H1 (cell line): ENCODE measurements at regions not wholly inside any gene's neighbourhood (a gene's known extent, or its start where the extent isn't known, plus 50 kb on each side); places are given as distances from the start of the nearest gene placed in this dataset.
A peak's percentile ranks its signal among the peaks of the same experiment; 100 is the strongest.

Source experiments
- CTCF ChIA-PET: fragments of 300-600 bp; sonication (Branson Sonifier 250); formaldehyde crosslinking; loops from one replicate; lab custom pipeline; 2021; ENCODE audit not compliant: partially characterized antibody; lab: Charles Lee
- POLR2A ChIA-PET: fragments of 300-600 bp; sonication (Branson Sonifier 250); formaldehyde crosslinking; loops from one replicate; lab custom pipeline; 2021; ENCODE audit warnings: inconsistent platforms; ENCODE audit not compliant: partially characterized antibody; lab: Charles Lee
- DNase-seq, 2 experiments: peaks; one replicate each; pipeline versions ENCODE4 v3.0.0 to v3.0.0-alpha.2; 2010 to 2022; ENCODE audit warnings: low spot score in 2 of 2, low read depth in 1 of 2, mixed read lengths in 1 of 2
- FAIRE-seq: peaks from 2 replicates; lab custom pipeline; 2011; peaks lifted over from hg19 to GRCh38; lab: Jason Lieb, UNC
- H2AFZ ChIP-seq: 2 replicates; pipeline ENCODE4 v1.8.1; 2012; ENCODE audit warnings: low read length, inconsistent platforms
- H2AK5ac ChIP-seq: 2 replicates; pipeline ENCODE4 v1.6.1; 2013; ENCODE audit warnings: low read depth, low read length
- H2BK120ac ChIP-seq: replicated peaks from 2 replicates; pipeline ENCODE3; 2013; ENCODE audit warnings: low read depth, low read length, inconsistent platforms
- H2BK12ac ChIP-seq: 2 replicates; pipeline ENCODE4 v1.6.1; 2013; ENCODE audit warnings: low read depth, low read length
- H2BK15ac ChIP-seq: 2 replicates; pipeline ENCODE4 v1.6.1; 2013; ENCODE audit warnings: low read length
- H2BK20ac ChIP-seq: 2 replicates; pipeline ENCODE4 v1.6.1; 2013; ENCODE audit warnings: low read length
- H2BK5ac ChIP-seq: 2 replicates; pipeline ENCODE4 v1.6.1; 2013; ENCODE audit warnings: low read depth, low read length
- H3K14ac ChIP-seq: 2 replicates; pipeline ENCODE4 v1.6.1; 2013; ENCODE audit warnings: inconsistent platforms; ENCODE audit not compliant: insufficient read length
- H3K18ac ChIP-seq: 2 replicates; pipeline ENCODE4 v1.6.1; 2013; ENCODE audit warnings: low read length; ENCODE audit errors: extremely low read depth
- H3K23ac ChIP-seq: 2 replicates; pipeline ENCODE4 v1.6.1; 2013; ENCODE audit warnings: inconsistent platforms; ENCODE audit not compliant: insufficient read length
- H3K23me2 ChIP-seq: 2 replicates; pipeline ENCODE4 v1.6.1; 2013; ENCODE audit warnings: low read depth, low read length
- H3K27ac ChIP-seq: 2 replicates; pipeline ENCODE4 v1.6.1; 2011; ENCODE audit warnings: low read depth, low read length, inconsistent platforms
- H3K27me3 ChIP-seq, 4 experiments: replicated peaks in 1 of 4; 1 replicate in 1 of 4; 2 replicates in 3 of 4; pipeline versions ENCODE4 v1.6.1 to v1.8.1; 2011 to 2013; ENCODE audit warnings: low read length in 3 of 4, mild to moderate bottlenecking in 3 of 4, inconsistent platforms in 2 of 4, mixed read lengths in 2 of 4, moderate library complexity in 1 of 4; ENCODE audit not compliant: control insufficient read depth in 3 of 4, insufficient read depth in 3 of 4; ENCODE audit errors: extremely low read depth in 1 of 4
- H3K36me3 ChIP-seq, 4 experiments: 2 replicates each; pipeline versions ENCODE4 v1.6.1 to v1.8.1; 2011 to 2013; ENCODE audit warnings: mild to moderate bottlenecking in 4 of 4, low read length in 3 of 4, moderate library complexity in 2 of 4, control low read depth in 1 of 4, inconsistent platforms in 1 of 4; ENCODE audit not compliant: insufficient read depth in 4 of 4, control insufficient read depth in 2 of 4
- H3K4ac ChIP-seq: replicated peaks from 2 replicates; pipeline ENCODE3; 2013; ENCODE audit warnings: low read length, low read depth, mixed read lengths, inconsistent platforms; ENCODE audit not compliant: insufficient read length
- H3K4me1 ChIP-seq, 4 experiments: replicated peaks in 1 of 4; 1 replicate in 1 of 4; 2 replicates in 3 of 4; pipeline versions ENCODE4 v1.6.1 to v1.8.1; 2011 to 2013; ENCODE audit warnings: low read length in 3 of 4, inconsistent platforms in 2 of 4, mixed read lengths in 1 of 4; ENCODE audit not compliant: insufficient read depth in 4 of 4, control insufficient read depth in 3 of 4
- H3K4me2 ChIP-seq, 2 experiments: 2 replicates each; pipeline versions ENCODE4 v1.6.1 to v1.8.1; 2011 to 2013; ENCODE audit warnings: low read depth in 2 of 2, low read length in 2 of 2, control low read depth in 1 of 2, inconsistent platforms in 1 of 2, mild to moderate bottlenecking in 1 of 2; ENCODE audit not compliant: insufficient read depth in 1 of 2
- H3K4me3 ChIP-seq, 4 experiments: fragments of 200-600, 300-600 bp in 1 of 4; sonication (generic), shearing (Covaris generic), sonication (Bioruptor Twin) in 1 of 4; 2 replicates each; pipeline versions ENCODE4 v1.5.1 to v1.8.1; 2011 to 2016; ENCODE audit warnings: low read length in 4 of 4, low read depth in 3 of 4, control low read depth in 2 of 4, inconsistent platforms in 2 of 4, mild to moderate bottlenecking in 2 of 4, mixed read lengths in 1 of 4, moderate library complexity in 1 of 4; ENCODE audit not compliant: insufficient read depth in 2 of 4; ENCODE audit errors: extremely low read depth in 1 of 4
- H3K56ac ChIP-seq: replicated peaks from 2 replicates; pipeline ENCODE3; 2013; ENCODE audit warnings: low read depth, mild to moderate bottlenecking, mixed read lengths, low read length, inconsistent platforms; ENCODE audit not compliant: insufficient read length
- H3K79me1 ChIP-seq: 2 replicates; pipeline ENCODE4 v1.6.1; 2013; ENCODE audit warnings: low read depth, low read length, control low read depth
- H3K79me2 ChIP-seq, 2 experiments: 2 replicates each; pipeline versions ENCODE4 v1.6.1 to v1.8.1; 2012 to 2013; ENCODE audit warnings: low read length in 2 of 2, mild to moderate bottlenecking in 2 of 2, inconsistent platforms in 1 of 2; ENCODE audit not compliant: insufficient read depth in 2 of 2, control insufficient read depth in 1 of 2
- H3K9ac ChIP-seq, 4 experiments: replicated peaks in 1 of 4; 1 replicate in 1 of 4; 2 replicates in 3 of 4; pipeline versions ENCODE4 v1.6.1 to v1.8.1; 2011 to 2013; ENCODE audit warnings: low read depth in 3 of 4, low read length in 3 of 4, control low read depth in 2 of 4, mild to moderate bottlenecking in 2 of 4, moderate library complexity in 2 of 4, inconsistent platforms in 1 of 4; ENCODE audit errors: extremely low read depth in 1 of 4
- H3K9me3 ChIP-seq, 2 experiments: 2 replicates each; pipeline versions ENCODE4 v1.6.1 to v1.8.1; 2012 to 2013; ENCODE audit warnings: mild to moderate bottlenecking in 2 of 2, moderate library complexity in 2 of 2, control low read depth in 1 of 2, inconsistent platforms in 1 of 2, low read depth in 1 of 2, low read length in 1 of 2, mixed read lengths in 1 of 2; ENCODE audit not compliant: insufficient read depth in 2 of 2
- H4K20me1 ChIP-seq, 2 experiments: replicated peaks in 1 of 2; 2 replicates each; pipeline versions ENCODE3 to v1.8.1; 2011 to 2013; ENCODE audit warnings: inconsistent platforms in 2 of 2, low read length in 2 of 2, mild to moderate bottlenecking in 1 of 2; ENCODE audit not compliant: insufficient read depth in 2 of 2, control insufficient read depth in 1 of 2
- H4K5ac ChIP-seq: 2 replicates; pipeline ENCODE4 v1.6.1; 2013; ENCODE audit warnings: low read length, low read depth, mixed read lengths, inconsistent platforms; ENCODE audit not compliant: insufficient read length
- H4K8ac ChIP-seq: 2 replicates; pipeline ENCODE4 v1.8.0; 2013; ENCODE audit warnings: mild to moderate bottlenecking, moderate library complexity, low read length, inconsistent platforms; ENCODE audit not compliant: insufficient read depth; ENCODE audit errors: extremely low read depth
- H4K91ac ChIP-seq: replicated peaks from 2 replicates; pipeline ENCODE3; 2013; ENCODE audit warnings: low read length, mixed read lengths, inconsistent platforms; ENCODE audit not compliant: insufficient read length
- BACH1 ChIP-seq: IDR thresholded peaks from 2 replicates; pipeline ENCODE4 v1.6.1; 2012; ENCODE audit warnings: low read length, improper control_type of control experiment
- CTBP2 ChIP-seq: IDR thresholded peaks from 2 replicates; pipeline ENCODE4 v1.7.0; 2011; ENCODE audit warnings: borderline replicate concordance, mild to moderate bottlenecking, moderate library complexity, mixed read lengths, low read length; ENCODE audit not compliant: insufficient read depth, insufficient read length
- CTCF ChIP-seq, 3 experiments: IDR thresholded peaks; 1 replicate in 2 of 3; 2 replicates in 1 of 3; pipeline versions ENCODE4 v1.5.1 to v1.6.1; 2011; ENCODE audit warnings: low read length in 3 of 3, mild to moderate bottlenecking in 3 of 3, inconsistent platforms in 2 of 3, low read depth in 1 of 3, moderate library complexity in 1 of 3; ENCODE audit not compliant: insufficient read depth in 1 of 3; ENCODE audit errors: control extremely low read depth in 1 of 3
- POLR2AphosphoS5 ChIP-seq: IDR thresholded peaks from 2 replicates; pipeline ENCODE4 v1.6.1; 2011; ENCODE audit warnings: low read depth, low read length
- RAD21 ChIP-seq, 2 experiments: IDR thresholded peaks in 1 of 2; conservative IDR thresholded peaks in 1 of 2; 2 replicates each; pipeline ENCODE4 v1.6.1; 2011; ENCODE audit warnings: low read depth in 2 of 2, low read length in 2 of 2, improper control_type of control experiment in 1 of 2, inconsistent platforms in 1 of 2, mild to moderate bottlenecking in 1 of 2, moderate library complexity in 1 of 2
- TAF1 ChIP-seq: IDR thresholded peaks from 2 replicates; pipeline ENCODE4 v1.6.1; 2011; ENCODE audit warnings: mild to moderate bottlenecking, low read depth, low read length
- WGBS, 2 experiments: shearing (Covaris generic) in 1 of 2; methylation state at CpG; one replicate each; pipeline versions ENCODE4 v1.1.6 to v1.1.7; 2013 to 2015; ENCODE audit warnings: low lambda C conversion rate in 2 of 2, mixed read lengths in 2 of 2, inconsistent platforms in 1 of 2, low coverage in 1 of 2, missing lambda C conversion rate in 1 of 2; ENCODE audit not compliant: insufficient replicate concordance in 2 of 2, insufficient coverage in 1 of 2, insufficient read length in 1 of 2; ENCODE audit errors: extremely low coverage in 1 of 2, missing lambda C conversion rate in 1 of 2; 5-methylcytosine and 5-hydroxymethylcytosine counted together

GRCh38 chr19:24029941-24030636 lies 56.9 kb upstream of the ZNF254 start:
- no peaks in the 10 kb centered on the region for H4K20me1 ChIP-seq
- H3K4ac ChIP-seq: no peak overlapping the region
- no peak overlapping the region for H3K56ac ChIP-seq
- 84% methylated on average over 8 of the region's 8 CpGs; no CpG with 5 or more reads in 1 of the 2 experiments for WGBS, 2 experiments
- peaks cover 0 to 14% of the 10 kb centered on the region in 2 experiments; a peak in 2 of 4 replicates for H3K79me2 ChIP-seq
- no peak overlapping the region for H2AFZ ChIP-seq
- H2BK15ac ChIP-seq: no peak overlapping the region
- no peaks in the 10 kb centered on the region for H3K79me1 ChIP-seq
- ChIA-PET CTCF (interaction anchor here (0.6 kb wide), 1 partner anchor 488 kb away, joined by 3 read pairs; no protein-coding TSS in a partner anchor), POLR2A (interaction anchor here (0.9 to 2.5 kb wide), 3 partner anchors 9 to 13 kb away, joined by 3 to 7 read pairs (median 4); no protein-coding TSS in a partner anchor)
- H3K9me3 ChIP-seq: peaks cover 0 to 2% of the 10 kb centered on the region in 2 experiments; a peak in 2 of 4 replicates
- DNase-seq: no peak
- no peak overlapping the region for H2AK5ac ChIP-seq
- peaks cover 1% of the 10 kb centered on the region; the same call in 1 of the 2 replicates for H3K23me2 ChIP-seq
- H3K27me3 ChIP-seq: no peaks in the 10 kb centered on the region
- H3K27ac ChIP-seq: no peak overlapping the region
- H2BK20ac ChIP-seq: no peak overlapping the region
- H3K23ac ChIP-seq: no peak overlapping the region
- H4K5ac ChIP-seq: no peak overlapping the region
- no peak overlapping the region for H4K91ac ChIP-seq
- no peak overlapping the region for H3K4me3 ChIP-seq
- no peak for TF ChIP-seq TAF1
- TF ChIP-seq POLR2AphosphoS5: no peak
- TF ChIP-seq RAD21 (IDR thresholded peaks at IDR 0.05 in 1 of 2, conservative IDR thresholded peaks at IDR 0.05 in 1 of 2; ENCODE audit: low read depth in 2 of 2, low read length in 2 of 2): peak in 1 of 2 experiments; percentile 26; a peak in 1 of 4 replicates
- TF ChIP-seq CTCF (IDR thresholded peaks at IDR 0.05; ENCODE audit: control extremely low read depth in 1 of 3, insufficient read depth in 1 of 3, low read depth in 1 of 3, low read length in 3 of 3): peak in 1 of 3 experiments; percentile 26; a peak in 1 of 4 replicates
- TF ChIP-seq BACH1: no peak
- TF ChIP-seq CTBP2: no peak
- no peaks in the 10 kb centered on the region for H3K36me3 ChIP-seq
- no peak overlapping the region for H3K18ac ChIP-seq
- FAIRE-seq: no peak
- no peak overlapping the region for H3K14ac ChIP-seq
- no peak overlapping the region for H2BK5ac ChIP-seq
- no peak overlapping the region for H2BK120ac ChIP-seq
- H4K8ac ChIP-seq: no peak overlapping the region
- H2BK12ac ChIP-seq: no peak overlapping the region
- no peaks in the 10 kb centered on the region; a peak in 1 of 7 replicates for H3K4me1 ChIP-seq
- no peak overlapping the region for H3K9ac ChIP-seq
- no peak overlapping the region for H3K4me2 ChIP-seq
